ENCODE measurements at regions not wholly inside any gene's neighbourhood (a gene's known extent, or its start where the extent isn't known, plus 50 kb on each side); places are given as distances from the start of the nearest gene placed in this dataset.

DNA sequence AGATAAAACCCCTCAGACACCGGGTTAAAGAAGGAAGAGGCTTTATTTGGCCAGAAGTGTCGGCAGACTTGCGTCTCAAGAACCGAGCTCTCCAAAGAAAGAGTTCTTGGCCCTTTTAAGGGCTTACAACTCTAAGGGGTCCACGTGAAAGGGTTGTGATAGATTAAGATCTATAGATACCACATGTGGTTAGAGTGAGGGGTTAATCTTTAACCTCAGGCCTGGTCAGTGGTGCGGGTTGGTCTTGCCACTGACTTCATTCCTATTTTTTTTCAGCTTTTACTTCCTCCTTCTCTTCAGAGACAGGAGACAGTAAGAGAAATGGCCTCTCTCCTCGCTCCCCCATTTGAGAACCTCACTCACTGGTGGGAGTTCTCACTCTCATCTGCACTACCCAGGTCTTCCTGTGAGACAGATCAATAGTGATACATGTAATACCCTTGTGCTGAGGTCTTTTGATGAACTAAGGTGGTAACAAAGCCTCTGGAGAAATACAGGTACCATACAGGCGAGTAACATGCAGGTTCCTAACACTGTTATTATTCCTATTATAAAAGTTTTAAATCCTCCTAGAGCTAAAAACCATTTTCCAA, 52.4 kb upstream of the COX7C start:
- TF ChIP-seq TAF1 (IDR thresholded peaks at IDR 0.05; ENCODE audit: low read depth) (no peak), EP300 (IDR thresholded peaks at IDR 0.05; ENCODE audit: borderline replicate concordance) (no peak), CEBPB (IDR thresholded peaks at IDR 0.05) (no peak), CREB1 (IDR thresholded peaks at IDR 0.05; ENCODE audit: low read depth) (no peak), FOXM1 (IDR thresholded peaks at IDR 0.05; ENCODE audit: borderline replicate concordance, low read depth) (no peak), NFIC (IDR thresholded peaks at IDR 0.05) (no peak), ZBTB7A (IDR thresholded peaks at IDR 0.05; ENCODE audit: low read depth) (no peak), YY1 (IDR thresholded peaks at IDR 0.05; ENCODE audit: low read depth) (no peak), RAD21 (IDR thresholded peaks at IDR 0.05; ENCODE audit: low read depth) (no peak), TCF12 (IDR thresholded peaks at IDR 0.05; ENCODE audit: low read depth) (no peak), TEAD4 (IDR thresholded peaks at IDR 0.05) (no peak), EGR1 (IDR thresholded peaks at IDR 0.05) (no peak)
- TF ChIP-seq, protein P1, sequence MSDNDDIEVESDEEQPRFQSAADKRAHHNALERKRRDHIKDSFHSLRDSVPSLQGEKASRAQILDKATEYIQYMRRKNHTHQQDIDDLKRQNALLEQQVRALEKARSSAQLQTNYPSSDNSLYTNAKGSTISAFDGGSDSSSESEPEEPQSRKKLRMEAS (IDR thresholded peaks at IDR 0.05): no peak
- TF ChIP-seq, protein P2, sequence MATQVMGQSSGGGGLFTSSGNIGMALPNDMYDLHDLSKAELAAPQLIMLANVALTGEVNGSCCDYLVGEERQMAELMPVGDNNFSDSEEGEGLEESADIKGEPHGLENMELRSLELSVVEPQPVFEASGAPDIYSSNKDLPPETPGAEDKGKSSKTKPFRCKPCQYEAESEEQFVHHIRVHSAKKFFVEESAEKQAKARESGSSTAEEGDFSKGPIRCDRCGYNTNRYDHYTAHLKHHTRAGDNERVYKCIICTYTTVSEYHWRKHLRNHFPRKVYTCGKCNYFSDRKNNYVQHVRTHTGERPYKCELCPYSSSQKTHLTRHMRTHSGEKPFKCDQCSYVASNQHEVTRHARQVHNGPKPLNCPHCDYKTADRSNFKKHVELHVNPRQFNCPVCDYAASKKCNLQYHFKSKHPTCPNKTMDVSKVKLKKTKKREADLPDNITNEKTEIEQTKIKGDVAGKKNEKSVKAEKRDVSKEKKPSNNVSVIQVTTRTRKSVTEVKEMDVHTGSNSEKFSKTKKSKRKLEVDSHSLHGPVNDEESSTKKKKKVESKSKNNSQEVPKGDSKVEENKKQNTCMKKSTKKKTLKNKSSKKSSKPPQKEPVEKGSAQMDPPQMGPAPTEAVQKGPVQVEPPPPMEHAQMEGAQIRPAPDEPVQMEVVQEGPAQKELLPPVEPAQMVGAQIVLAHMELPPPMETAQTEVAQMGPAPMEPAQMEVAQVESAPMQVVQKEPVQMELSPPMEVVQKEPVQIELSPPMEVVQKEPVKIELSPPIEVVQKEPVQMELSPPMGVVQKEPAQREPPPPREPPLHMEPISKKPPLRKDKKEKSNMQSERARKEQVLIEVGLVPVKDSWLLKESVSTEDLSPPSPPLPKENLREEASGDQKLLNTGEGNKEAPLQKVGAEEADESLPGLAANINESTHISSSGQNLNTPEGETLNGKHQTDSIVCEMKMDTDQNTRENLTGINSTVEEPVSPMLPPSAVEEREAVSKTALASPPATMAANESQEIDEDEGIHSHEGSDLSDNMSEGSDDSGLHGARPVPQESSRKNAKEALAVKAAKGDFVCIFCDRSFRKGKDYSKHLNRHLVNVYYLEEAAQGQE (IDR thresholded peaks at IDR 0.05; ENCODE audit: low read depth): no peak
